ENCODE measurements at regions not wholly inside any gene's neighbourhood (a gene's known extent, or its start where the extent isn't known, plus 50 kb on each side); places are given as distances from the start of the nearest gene placed in this dataset.

GRCh38 chr9:109941771-109942170 lies 161.8 kb downstream of the PALM2AKAP2 start:
- H3K9me3 ChIP-seq = no peaks in the 10 kb centered on the region
- no peaks in the 10 kb centered on the region for H3K4me1 ChIP-seq
- H3K36me3 ChIP-seq = peaks cover 7% of the 10 kb centered on the region
- TF ChIP-seq CTCF (IDR thresholded peaks at IDR 0.05) = no peak
- no peak for DNase-seq (ENCODE audit: low spot score)
- no peak overlapping the region for H3K4me3 ChIP-seq
- H3K27me3 ChIP-seq = no peaks in the 10 kb centered on the region
- no peak overlapping the region for H3K27ac ChIP-seq

- Histone ChIP-seq H3K9me3 (no peaks in the 10 kb centered on the region), H3K27ac (no peak overlapping the region), H3K4me3 (no peak overlapping the region), H3K36me3 (peaks cover 7% of the 10 kb centered on the region), H3K27me3 (no peaks in the 10 kb centered on the region), H3K4me1 (no peaks in the 10 kb centered on the region)
- TF ChIP-seq CTCF (IDR thresholded peaks at IDR 0.05) = no peak
- no peak for DNase-seq (ENCODE audit: low spot score)
Observed at GRCh38 chr9:109945573-109945972, 165.6 kb downstream of the PALM2AKAP2 start.

- Histone ChIP-seq H3K27me3 (no peaks in the 10 kb centered on the region), H3K27ac (no peak overlapping the region), H3K9me3 (no peaks in the 10 kb centered on the region), H3K4me3 (no peak overlapping the region), H3K4me1 (no peaks in the 10 kb centered on the region), H3K36me3 (peaks cover under 1% of the 10 kb centered on the region)
- no peak for DNase-seq (ENCODE audit: low spot score)
- TF ChIP-seq CTCF (IDR thresholded peaks at IDR 0.05) = no peak
Observed at GRCh38 chr9:109948453-109948852, 168.5 kb downstream of the PALM2AKAP2 start.

GRCh38 chr9:109950710-109951443 lies 170.9 kb downstream of the PALM2AKAP2 start:
- Histone ChIP-seq H3K27me3 (no peaks in the 10 kb centered on the region), H3K27ac (no peak overlapping the region)

GRCh38 chr9:109953300-109953699 lies 173.3 kb downstream of the PALM2AKAP2 start:
- DNase-seq (ENCODE audit: low spot score) = no peak
- TF ChIP-seq CTCF (IDR thresholded peaks at IDR 0.05) = no peak

More at GRCh38 chr9:109950710-109951443, 170.9 kb downstream of the PALM2AKAP2 start:
- Histone ChIP-seq H3K9me3 (no peaks in the 10 kb centered on the region), H3K36me3 (no peaks in the 10 kb centered on the region), H3K4me1 (no peaks in the 10 kb centered on the region), H3K4me3 (no peak overlapping the region)
- TF ChIP-seq CTCF (IDR thresholded peaks at IDR 0.05) = no peak
- no peak for DNase-seq (ENCODE audit: low spot score)

More at GRCh38 chr9:109953300-109953699, 173.3 kb downstream of the PALM2AKAP2 start:
- no peaks in the 10 kb centered on the region for H3K9me3 ChIP-seq
- H3K27ac ChIP-seq = no peak overlapping the region
- no peak overlapping the region for H3K4me3 ChIP-seq
- H3K4me1 ChIP-seq = no peaks in the 10 kb centered on the region
- no peaks in the 10 kb centered on the region for H3K36me3 ChIP-seq
- no peaks in the 10 kb centered on the region for H3K27me3 ChIP-seq
